Right lobe of liver (tissue), 4 donors: ENCODE measurements at regions not wholly inside any gene's neighbourhood (a gene's known extent, or its start where the extent isn't known, plus 50 kb on each side); places are given as distances from the start of the nearest gene placed in this dataset.

Experiments
- CTCF ChIP-seq, 4 donors: fragments of 200-600 bp in 3 of 4; fragments of 450-650 bp in 1 of 4; IDR thresholded peaks; one replicate each; pipeline versions ENCODE4 v1.5.1 to v1.8.0; 2016 to 2022; ENCODE audit warnings: antibody characterized with exemption in 4 of 4, mild to moderate bottlenecking in 2 of 4
- POLR2A ChIP-seq: fragments of 450-650 bp; IDR thresholded peaks from one replicate; pipeline ENCODE4 v1.6.1; 2017; ENCODE audit warnings: antibody characterized with exemption, mild to moderate bottlenecking
- donor health status: DM: no; HTN: no; CAD: no.
- donor health status: DM: no; HTN: no; CAD: no.
- donor health status: DM: no; HTN: yes; CAD: no.

- no peak for TF ChIP-seq CTCF (IDR thresholded peaks at IDR 0.05)
- TF ChIP-seq POLR2A: no peak
Observed at GRCh38 chr12:24394246-24394645, 444.8 kb upstream of the SOX5 start.
